K562 (cell line): ENCODE measurements at regions not wholly inside any gene's neighbourhood (a gene's known extent, or its start where the extent isn't known, plus 50 kb on each side); places are given as distances from the start of the nearest gene placed in this dataset.
"Not testable (repeated sequence)": the region's sequence is repeated elsewhere in the genome, so short reads cannot be mapped to it uniquely, and the experiment has no call there.

Source experiments
- ATAC-seq: fragments of 200-7000 bp; cut with Tn5 transposase; 3 replicates; pipeline ENCODE4 v1.9.1; 2020; ENCODE audit warnings: moderate library complexity
- BruUV-seq: library from RNA; stranded (reverse); fragments of 400-500 nt; replicated peaks from 2 replicates; lab custom pipeline; 2021; lab: Mats Ljungman, UMichigan
- CTCF ChIA-PET: fragments of 300-600 bp; formaldehyde crosslinking; extraction: SDS; loops from one replicate; lab custom pipeline; 2021; ENCODE audit warnings: low intra/inter-chr PET ratio; lab: Yijun Ruan, JAX
- POLR2A ChIA-PET: fragments of 300-600, 350-650 bp; sonication (Branson Sonifier 250); formaldehyde crosslinking; extraction: SDS; loops from one replicate; lab custom pipeline; 2021; ENCODE audit warnings: antibody characterized with exemption, inconsistent platforms; lab: Yijun Ruan, JAX
- DNase-seq, 4 experiments: peaks; one replicate each; pipeline versions ENCODE4 v3.0.0 to v3.0.0-alpha.2; 2011 to 2018; ENCODE audit warnings: low spot score in 3 of 4, mixed read lengths in 3 of 4; ENCODE audit errors: extremely low read depth in 1 of 4
- FAIRE-seq: peaks from 2 replicates; lab custom pipeline; 2011; peaks lifted over from hg19 to GRCh38; lab: Jason Lieb, UNC
- H2AFZ ChIP-seq: 2 replicates; pipeline ENCODE4 v1.6.0; 2011; ENCODE audit warnings: low read depth, low read length, control low read depth, inconsistent platforms
- H3K27ac ChIP-seq: fragments of 200-600 bp; 3 replicates; pipeline ENCODE4 v1.8.0; 2011; ENCODE audit warnings: low read depth, mild to moderate bottlenecking, control low read depth, inconsistent platforms, low read length, moderate library complexity, mixed read lengths; ENCODE audit errors: extremely low read depth
- H3K27me3 ChIP-seq, 2 experiments: fragments of 300-600 bp in 1 of 2; 2 replicates in 1 of 2; 3 replicates in 1 of 2; pipeline versions ENCODE4 v1.6.0 to v1.8.0; 2011; ENCODE audit warnings: inconsistent platforms in 2 of 2, low read length in 2 of 2, mild to moderate bottlenecking in 1 of 2, mixed read lengths in 1 of 2, moderate library complexity in 1 of 2; ENCODE audit not compliant: control insufficient read depth in 2 of 2, insufficient read depth in 2 of 2
- H3K36me3 ChIP-seq: fragments of 300-600 bp; 3 replicates; pipeline ENCODE4 v1.8.0; 2011; ENCODE audit warnings: mild to moderate bottlenecking, low read length, inconsistent platforms; ENCODE audit not compliant: control insufficient read depth, insufficient read depth
- H3K4me1 ChIP-seq, 2 experiments: fragments of 200-600 bp in 1 of 2; replicated peaks in 1 of 2; 2 replicates in 1 of 2; 3 replicates in 1 of 2; pipeline versions ENCODE4 v1.5.1 to v1.8.0; 2011; ENCODE audit warnings: inconsistent platforms in 2 of 2, low read length in 2 of 2, mild to moderate bottlenecking in 1 of 2, mixed read lengths in 1 of 2, moderate library complexity in 1 of 2; ENCODE audit not compliant: control insufficient read depth in 2 of 2, insufficient read depth in 2 of 2
- H3K4me2 ChIP-seq: 2 replicates; pipeline ENCODE4 v1.6.1; 2011; ENCODE audit warnings: low read length, control low read depth, inconsistent platforms, mixed read lengths; ENCODE audit not compliant: insufficient read depth
- H3K4me3 ChIP-seq: fragments of 200-600 bp; sonication (generic), shearing (Covaris generic); 2 replicates; pipeline ENCODE4 v1.5.1; 2016; ENCODE audit warnings: control low read depth, inconsistent platforms
- H3K79me2 ChIP-seq: fragments of 200-600 bp; 3 replicates; pipeline ENCODE4 v1.8.0; 2011; ENCODE audit warnings: low read length, inconsistent platforms; ENCODE audit not compliant: control insufficient read depth, insufficient read depth
- H3K9ac ChIP-seq, 2 experiments: 2 replicates each; pipeline versions ENCODE4 v1.6.0 to v1.6.1; 2011; ENCODE audit warnings: low read depth in 2 of 2, low read length in 2 of 2, control low read depth in 1 of 2, inconsistent platforms in 1 of 2, mild to moderate bottlenecking in 1 of 2, mixed read lengths in 1 of 2; ENCODE audit not compliant: insufficient read depth in 1 of 2
- H3K9me1 ChIP-seq: one replicate; pipeline ENCODE4 v1.6.0; 2011; ENCODE audit warnings: inconsistent platforms, mild to moderate bottlenecking, low read length, moderate library complexity; ENCODE audit not compliant: control insufficient read depth, insufficient read depth
- H3K9me3 ChIP-seq: replicated peaks from 2 replicates; pipeline ENCODE4 v1.5.1; 2011; ENCODE audit warnings: low read depth, low read length, inconsistent platforms; ENCODE audit not compliant: control insufficient read depth, insufficient read depth
- H4K20me1 ChIP-seq: replicated peaks from 2 replicates; pipeline ENCODE4 v1.6.1; 2011; ENCODE audit warnings: low read length, inconsistent platforms, mixed read lengths; ENCODE audit not compliant: control insufficient read depth, insufficient read depth
- WGBS: fragments of 100-300 bp; shearing (Covaris generic); methylation state at CpG from one replicate; pipeline ENCODE4 v1.1.6; 2016; ENCODE audit warnings: low coverage, mixed read lengths; ENCODE audit not compliant: insufficient coverage; ENCODE audit errors: missing lambda C conversion rate; 5-methylcytosine and 5-hydroxymethylcytosine counted together
- in situ Hi-C: fragments of 300-500 bp; cut with MboI; formaldehyde crosslinking; loops from 4 replicates; pipeline ENCODE4 v1.15.0; 2018; ENCODE audit warnings: inconsistent platforms, mixed read lengths
- intact Hi-C: fragments of 100-400 bp; cut with micrococcal nuclease; formaldehyde crosslinking; loops from 2 replicates; pipeline ENCODE4 v1.14.2; 2022

DNA sequence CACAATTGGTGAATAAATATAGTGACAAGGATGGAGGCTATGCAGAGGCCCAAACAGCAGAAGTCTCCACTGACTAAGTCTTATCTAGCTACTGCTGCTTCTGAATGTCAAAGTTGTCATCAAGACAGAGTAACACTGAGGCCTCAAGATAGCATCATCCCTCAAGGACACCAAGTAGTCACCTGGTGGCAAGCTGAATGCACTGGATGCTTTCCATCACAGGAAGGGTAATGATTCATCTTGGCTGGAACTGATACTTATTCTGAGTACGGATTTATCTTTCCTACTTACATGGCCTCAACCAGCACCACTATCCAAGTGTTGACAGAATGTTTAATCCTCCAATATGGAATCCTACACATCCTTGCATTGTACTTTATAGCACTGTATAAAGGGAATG, 2997.8 kb upstream of the TEKT4 start:
- intact Hi-C loops, H3K9me3 ChIP-seq, H3K4me2 ChIP-seq: not testable (repeated sequence)

DNA sequence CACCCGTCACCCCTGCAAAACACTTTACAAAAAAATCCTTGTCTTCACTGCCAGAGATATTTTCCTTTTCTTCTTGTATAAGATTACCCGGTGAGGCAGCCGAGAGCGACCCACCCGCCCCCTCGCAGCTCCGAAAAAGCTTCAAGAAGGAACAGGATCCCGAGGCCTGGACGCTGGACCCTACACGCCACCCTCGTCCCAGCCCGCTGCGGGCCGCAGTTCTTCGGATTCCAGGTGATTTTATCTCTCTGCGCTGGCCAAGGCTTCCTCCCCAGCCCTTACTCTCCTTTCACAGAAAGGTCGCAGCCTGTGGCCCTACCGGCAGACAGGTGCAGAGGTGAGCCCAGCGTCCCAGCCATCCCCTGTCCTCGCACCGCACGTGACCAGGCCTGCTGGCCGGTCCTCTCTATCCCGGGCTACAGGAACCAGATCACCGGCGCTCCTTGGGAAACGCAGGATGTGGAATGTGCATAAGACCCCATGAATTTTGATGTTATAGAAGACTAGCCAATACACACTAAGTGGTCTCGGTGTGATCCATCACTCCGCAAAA, 2993.5 kb upstream of the TEKT4 start:
- in situ Hi-C loops, ATAC-seq, H2AFZ ChIP-seq, H3K4me2 ChIP-seq, H3K79me2 ChIP-seq, intact Hi-C loops, H4K20me1 ChIP-seq, H3K9me3 ChIP-seq, DNase-seq, H3K27ac ChIP-seq, H3K9ac ChIP-seq, H3K4me3 ChIP-seq, H3K27me3 ChIP-seq, CTCF ChIA-PET, H3K36me3 ChIP-seq, BruUV-seq, H3K4me1 ChIP-seq, POLR2A ChIA-PET, H3K9me1 ChIP-seq, FAIRE-seq: not testable (repeated sequence)
- under 1% methylated on average over 22 of the region's 29 CpGs for WGBS

More for the DNA sequence above, 2997.8 kb upstream of the TEKT4 start:
- DNase-seq, H3K4me1 ChIP-seq, H3K36me3 ChIP-seq, H3K9me1 ChIP-seq, H2AFZ ChIP-seq, H3K27ac ChIP-seq, ATAC-seq, in situ Hi-C loops, FAIRE-seq, H3K9ac ChIP-seq, H3K27me3 ChIP-seq, POLR2A ChIA-PET, H4K20me1 ChIP-seq, H3K4me3 ChIP-seq, CTCF ChIA-PET, BruUV-seq, H3K79me2 ChIP-seq: not testable (repeated sequence)
- WGBS = 0% methylated on average over 1 of the region's 1 CpG
